SK-N-SH (cell line): ENCODE measurements at regions not wholly inside any gene's neighbourhood (a gene's known extent, or its start where the extent isn't known, plus 50 kb on each side); places are given as distances from the start of the nearest gene placed in this dataset.

Source experiments
- CTCF ChIP-seq: fragments of 200-600 bp; sonication (generic); IDR thresholded peaks from 2 replicates; pipeline ENCODE4 v1.6.1; 2017; ENCODE audit warnings: antibody characterized with exemption, mild to moderate bottlenecking, moderate library complexity
- EP300 ChIP-seq, 2 experiments: IDR thresholded peaks; 2 replicates each; pipeline versions ENCODE4 v1.4.0 to v1.6.1; 2012; ENCODE audit warnings: borderline replicate concordance in 1 of 2, low read depth in 1 of 2, low read length in 1 of 2
- EZH2phosphoT487 ChIP-seq: fragments of 200-600 bp; sonication (generic); IDR thresholded peaks from 2 replicates; pipeline ENCODE4 v1.6.1; 2017; ENCODE audit warnings: low read depth, mixed run types, mild to moderate bottlenecking, antibody characterized with exemption, moderate library complexity, borderline replicate concordance
- GABPA ChIP-seq: IDR thresholded peaks from 2 replicates; pipeline ENCODE4 v1.4.0; 2012; ENCODE audit warnings: low read depth, mild to moderate bottlenecking
- JUND ChIP-seq: IDR thresholded peaks from 2 replicates; pipeline ENCODE4 v1.4.0; 2012
- MAX ChIP-seq: IDR thresholded peaks from 2 replicates; pipeline ENCODE4 v1.4.0; 2012; ENCODE audit warnings: low read depth
- NRF1 ChIP-seq: IDR thresholded peaks from 2 replicates; pipeline ENCODE4 v1.6.1; 2012; ENCODE audit warnings: low read depth, mild to moderate bottlenecking, low read length
- POLR2AphosphoS5 ChIP-seq: IDR thresholded peaks from 2 replicates; pipeline ENCODE4 v1.6.1; 2012; ENCODE audit warnings: low read depth, low read length
- RAD21 ChIP-seq: IDR thresholded peaks from 2 replicates; pipeline ENCODE4 v1.6.1; 2012; ENCODE audit warnings: mild to moderate bottlenecking, low read length
- REST ChIP-seq: IDR thresholded peaks from 2 replicates; pipeline ENCODE4 v1.6.1; 2012; ENCODE audit warnings: mild to moderate bottlenecking, low read depth, low read length, moderate library complexity
- TAF1 ChIP-seq: IDR thresholded peaks from 2 replicates; pipeline ENCODE4 v1.6.1; 2012; ENCODE audit warnings: low read depth, mild to moderate bottlenecking, low read length, moderate library complexity, borderline replicate concordance
- TEAD4 ChIP-seq: IDR thresholded peaks from 2 replicates; pipeline ENCODE4 v1.4.0; 2012; ENCODE audit warnings: mild to moderate bottlenecking, borderline replicate concordance; ENCODE audit not compliant: insufficient read depth
- USF1 ChIP-seq: IDR thresholded peaks from 2 replicates; pipeline ENCODE4 v1.4.0; 2012; ENCODE audit warnings: low read depth, borderline replicate concordance
- YY1 ChIP-seq: IDR thresholded peaks from 2 replicates; pipeline ENCODE4 v1.4.0; 2012; ENCODE audit warnings: low read depth, mild to moderate bottlenecking

GRCh38 chr5:93274291-93274690, 306.7 kb downstream of the NR2F1-AS1 start:
- no peak for TF ChIP-seq EP300 (IDR thresholded peaks at IDR 0.05; ENCODE audit: borderline replicate concordance in 1 of 2, low read depth in 1 of 2, low read length in 1 of 2)
- no peak for TF ChIP-seq REST
- TF ChIP-seq NRF1: no peak
- no peak for TF ChIP-seq CTCF
- TF ChIP-seq MAX: no peak
- no peak for TF ChIP-seq GABPA
- no peak for TF ChIP-seq YY1
- no peak for TF ChIP-seq JUND
- no peak for TF ChIP-seq USF1
- TF ChIP-seq RAD21: no peak
- TF ChIP-seq TEAD4: no peak
- TF ChIP-seq EZH2phosphoT487: no peak
- TF ChIP-seq TAF1: no peak
- TF ChIP-seq POLR2AphosphoS5: no peak
